Mesendoderm (in vitro differentiated cells): ENCODE measurements at regions not wholly inside any gene's neighbourhood (a gene's known extent, or its start where the extent isn't known, plus 50 kb on each side); places are given as distances from the start of the nearest gene placed in this dataset.

ENCODE experiments used
- DNase-seq: peaks from one replicate; pipeline ENCODE4 v3.0.0; 2013
- H2AK5ac ChIP-seq: 2 replicates; pipeline ENCODE4 v1.6.1; 2013; ENCODE audit warnings: low read length, inconsistent platforms
- H2BK120ac ChIP-seq: 2 replicates; pipeline ENCODE4 v1.6.1; 2013; ENCODE audit warnings: low read depth, mild to moderate bottlenecking, low read length, moderate library complexity, mixed read lengths
- H2BK15ac ChIP-seq: replicated peaks from 2 replicates; pipeline ENCODE4 v1.6.1; 2013; ENCODE audit warnings: low read depth, mild to moderate bottlenecking, moderate library complexity
- H2BK5ac ChIP-seq: 2 replicates; pipeline ENCODE4 v1.6.1; 2013; ENCODE audit warnings: low read length, inconsistent platforms
- H3K18ac ChIP-seq: 2 replicates; pipeline ENCODE4 v1.6.1; 2013; ENCODE audit warnings: mild to moderate bottlenecking, low read length, mixed read lengths
- H3K23ac ChIP-seq: one replicate; pipeline ENCODE4 v1.6.1; 2013; ENCODE audit warnings: low read length
- H3K27ac ChIP-seq: 2 replicates; pipeline ENCODE4 v1.5.1; 2013; ENCODE audit warnings: low read depth, mild to moderate bottlenecking, inconsistent platforms, low read length, moderate library complexity
- H3K27me3 ChIP-seq: 2 replicates; pipeline ENCODE4 v1.6.1; 2013; ENCODE audit warnings: low read length, control low read depth, mild to moderate bottlenecking, inconsistent platforms; ENCODE audit not compliant: insufficient read depth, poor library complexity
- H3K36me3 ChIP-seq: 2 replicates; pipeline ENCODE4 v1.6.1; 2013; ENCODE audit warnings: low read length, inconsistent platforms; ENCODE audit not compliant: control insufficient read depth, insufficient read depth
- H3K4ac ChIP-seq: one replicate; pipeline ENCODE4 v1.6.1; 2013; ENCODE audit warnings: low read depth, mild to moderate bottlenecking, low read length, moderate library complexity
- H3K4me1 ChIP-seq: 2 replicates; pipeline ENCODE4 v1.6.1; 2013; ENCODE audit warnings: low read depth, low read length, inconsistent platforms; ENCODE audit not compliant: control insufficient read depth
- H3K4me2 ChIP-seq: 2 replicates; pipeline ENCODE4 v1.6.1; 2013; ENCODE audit warnings: low read length
- H3K4me3 ChIP-seq: 2 replicates; pipeline ENCODE4 v1.5.1; 2013; ENCODE audit warnings: mild to moderate bottlenecking, low read length
- H3K56ac ChIP-seq: one replicate; pipeline ENCODE4 v1.6.1; 2013; ENCODE audit warnings: low read length
- H3K79me1 ChIP-seq: 2 replicates; pipeline ENCODE4 v1.6.1; 2013; ENCODE audit warnings: low read length, inconsistent platforms
- H3K79me2 ChIP-seq: 2 replicates; pipeline ENCODE4 v1.6.1; 2013; ENCODE audit warnings: mild to moderate bottlenecking, low read length; ENCODE audit not compliant: control insufficient read depth, insufficient read depth
- H3K9ac ChIP-seq: 2 replicates; pipeline ENCODE4 v1.6.1; 2013; ENCODE audit warnings: low read length, inconsistent platforms
- H4K5ac ChIP-seq: one replicate; pipeline ENCODE4 v1.6.1; 2013; ENCODE audit warnings: low read length
- H4K8ac ChIP-seq: one replicate; pipeline ENCODE4 v1.6.1; 2013; ENCODE audit warnings: low read depth, mild to moderate bottlenecking, control low read depth, low read length, moderate library complexity
- WGBS: extraction: QIAGEN DNeasy Blood & Tissue Kit; methylation state at CpG from one replicate; pipeline ENCODE4 v1.1.7; 2013; ENCODE audit warnings: low lambda C conversion rate, missing lambda C conversion rate; ENCODE audit not compliant: insufficient coverage; ENCODE audit errors: extremely low coverage; 5-methylcytosine and 5-hydroxymethylcytosine counted together

DNA sequence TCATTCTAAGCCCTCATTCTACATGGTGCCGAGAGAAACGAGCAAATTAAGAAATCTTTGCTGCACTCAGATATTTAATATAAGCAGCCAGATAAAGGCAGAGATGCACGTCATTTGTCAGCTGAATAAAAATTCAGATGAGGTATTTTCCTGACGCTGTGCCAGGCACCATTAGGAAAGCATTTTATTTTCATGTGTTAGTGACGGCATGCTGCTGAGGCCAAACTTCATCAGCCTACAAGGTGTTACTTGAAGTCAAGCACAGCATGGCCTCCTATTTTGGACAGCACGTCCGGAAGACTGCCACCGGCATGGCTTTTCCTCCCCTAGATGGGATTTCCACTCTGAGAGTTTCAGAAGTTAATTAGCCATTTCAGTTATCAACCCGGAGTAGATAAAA, 70.3 kb downstream of the IRX3 start:
- Histone ChIP-seq H3K9ac (no peak overlapping the region), H3K27me3 (no peaks in the 10 kb centered on the region), H4K5ac (no peak overlapping the region), H2BK15ac (no peak overlapping the region), H3K4me1 (no peaks in the 10 kb centered on the region), H3K79me2 (no peaks in the 10 kb centered on the region), H4K8ac (no peak overlapping the region), H3K4me2 (no peak overlapping the region), H3K18ac (no peak overlapping the region), H3K4me3 (no peak overlapping the region), H2AK5ac (no peak overlapping the region), H2BK5ac (no peak overlapping the region), H3K79me1 (no peaks in the 10 kb centered on the region), H3K36me3 (no peaks in the 10 kb centered on the region), H2BK120ac (no peak overlapping the region), H3K4ac (no peak overlapping the region), H3K23ac (no peak overlapping the region), H3K27ac (no peak overlapping the region), H3K56ac (no peak overlapping the region)
- DNase-seq, result no peak
- no CpG with 5 or more reads among the region's 9 CpGs for WGBS

DNA sequence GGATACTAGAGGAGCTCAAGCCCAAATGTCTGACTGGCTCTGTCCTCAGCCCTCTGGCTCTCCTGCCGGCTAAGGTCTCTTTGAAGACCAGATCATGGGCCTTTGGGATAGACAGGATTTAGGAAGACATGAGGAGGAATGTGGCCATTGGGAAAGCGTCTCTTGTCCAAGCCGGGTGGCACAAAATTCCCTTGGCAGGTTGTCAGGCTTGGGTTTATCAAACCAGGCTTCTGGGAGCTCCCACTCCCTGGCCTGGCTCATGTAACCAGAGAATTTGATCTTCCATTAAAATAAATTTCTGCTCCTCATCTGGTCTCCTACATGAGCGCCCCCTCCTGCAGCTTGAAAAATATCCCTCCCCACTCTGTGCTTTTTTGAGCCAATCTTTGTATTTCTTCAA, 71.1 kb downstream of the IRX3 start:
- H2BK15ac ChIP-seq, result no peak overlapping the region
- no peak overlapping the region for H3K4me3 ChIP-seq
- no peaks in the 10 kb centered on the region for H3K4me1 ChIP-seq
- H2BK5ac ChIP-seq, result no peak overlapping the region
- H2BK120ac ChIP-seq, result no peak overlapping the region
- no peaks in the 10 kb centered on the region for H3K36me3 ChIP-seq
- no peaks in the 10 kb centered on the region for H3K79me2 ChIP-seq
- H2AK5ac ChIP-seq, result no peak overlapping the region
- no peak overlapping the region for H3K18ac ChIP-seq
- H3K27me3 ChIP-seq, result no peaks in the 10 kb centered on the region
- no peak overlapping the region for H4K5ac ChIP-seq
- no peak overlapping the region for H3K4ac ChIP-seq
- no peak overlapping the region for H3K23ac ChIP-seq
- no peak for DNase-seq
- no peak overlapping the region for H3K4me2 ChIP-seq
- no peak overlapping the region for H3K56ac ChIP-seq
- no peaks in the 10 kb centered on the region for H3K79me1 ChIP-seq
- no peak overlapping the region for H3K27ac ChIP-seq
- H3K9ac ChIP-seq, result no peak overlapping the region
- no peak overlapping the region for H4K8ac ChIP-seq
- WGBS, result no CpG with 5 or more reads among the region's 4 CpGs

DNA sequence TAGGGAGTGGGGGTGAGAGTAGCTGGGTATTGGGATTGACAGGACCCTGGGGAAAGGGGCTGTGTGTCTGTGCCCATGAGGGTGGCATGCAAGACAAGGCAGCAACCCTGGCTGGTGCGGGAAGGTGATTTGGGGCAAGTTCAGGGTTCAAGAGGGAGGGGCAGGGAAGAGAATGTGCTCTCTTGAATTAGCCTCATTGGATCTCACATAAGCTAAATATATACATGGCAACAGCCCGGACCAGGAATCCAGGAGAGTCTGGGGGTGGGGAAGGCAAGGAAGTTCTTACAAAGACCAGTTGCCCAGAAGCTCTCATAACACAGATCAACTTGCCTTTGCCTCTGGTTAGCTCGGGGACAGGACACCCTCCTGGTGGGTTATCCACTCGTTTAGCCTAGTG, 73.3 kb downstream of the IRX3 start:
- Histone ChIP-seq H3K79me1 (no peaks in the 10 kb centered on the region), H3K4me3 (no peak overlapping the region), H3K4ac (no peak overlapping the region), H4K8ac (no peak overlapping the region), H3K18ac (no peak overlapping the region), H3K79me2 (no peaks in the 10 kb centered on the region), H3K36me3 (no peaks in the 10 kb centered on the region), H2BK120ac (no peak overlapping the region), H4K5ac (no peak overlapping the region), H3K23ac (no peak overlapping the region), H2BK15ac (no peak overlapping the region), H2AK5ac (no peak overlapping the region), H3K4me2 (no peak overlapping the region), H2BK5ac (no peak overlapping the region), H3K4me1 (peaks cover 8% of the 10 kb centered on the region), H3K56ac (no peak overlapping the region), H3K9ac (no peak overlapping the region), H3K27ac (no peak overlapping the region), H3K27me3 (no peaks in the 10 kb centered on the region)
- no CpG with 5 or more reads among the region's 4 CpGs for WGBS
- no peak for DNase-seq

DNA sequence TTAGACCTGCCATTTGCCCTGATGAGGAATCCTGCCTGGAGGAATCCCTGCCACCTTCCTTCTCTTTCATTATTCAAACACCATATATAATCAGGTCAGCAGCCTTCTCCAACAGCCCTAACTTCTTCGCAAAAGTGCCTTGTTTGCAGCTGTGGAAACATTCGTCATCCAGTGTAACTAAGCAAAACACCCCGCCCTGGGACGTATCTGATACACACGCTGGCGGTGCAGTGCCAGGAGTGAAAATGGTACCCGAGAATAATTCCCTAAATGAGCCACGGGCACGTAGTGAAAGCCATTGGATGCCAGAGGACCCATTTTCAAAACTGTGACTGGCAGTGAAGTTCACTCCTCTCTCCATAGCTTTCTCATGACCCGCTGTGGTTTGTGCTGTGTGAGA, 73.7 kb downstream of the IRX3 start:
- Histone ChIP-seq H3K27ac (no peak overlapping the region), H3K4me3 (no peak overlapping the region)

GRCh38 chr16:54211203-54211602, 75.4 kb downstream of the IRX3 start:
- peak; percentile 51 for DNase-seq
- Histone ChIP-seq H3K36me3 (no peaks in the 10 kb centered on the region), H3K79me2 (no peaks in the 10 kb centered on the region), H2BK120ac (no peak overlapping the region), H3K4me2 (no peak overlapping the region), H3K27ac (no peak overlapping the region), H2AK5ac (no peak overlapping the region), H3K56ac (no peak overlapping the region), H2BK5ac (no peak overlapping the region), H2BK15ac (no peak overlapping the region), H3K4me1 (peaks cover 8% of the 10 kb centered on the region), H4K8ac (no peak overlapping the region), H3K23ac (no peak overlapping the region), H4K5ac (no peak overlapping the region), H3K4ac (no peak overlapping the region), H3K79me1 (no peaks in the 10 kb centered on the region), H3K4me3 (no peak overlapping the region), H3K9ac (no peak overlapping the region), H3K18ac (no peak overlapping the region), H3K27me3 (no peaks in the 10 kb centered on the region)
- WGBS, result no CpG with 5 or more reads among the region's 5 CpGs

More for the DNA sequence above, 73.7 kb downstream of the IRX3 start:
- H2AK5ac ChIP-seq, result no peak overlapping the region
- no peak overlapping the region for H3K9ac ChIP-seq
- no peak overlapping the region for H2BK120ac ChIP-seq
- no peak overlapping the region for H2BK15ac ChIP-seq
- H3K4me2 ChIP-seq, result no peak overlapping the region
- H2BK5ac ChIP-seq, result no peak overlapping the region
- no peak overlapping the region for H3K4ac ChIP-seq
- H3K4me1 ChIP-seq, result peaks cover 8% of the 10 kb centered on the region
- H3K18ac ChIP-seq, result no peak overlapping the region
- WGBS, result no CpG with 5 or more reads among the region's 10 CpGs
- no peak overlapping the region for H4K8ac ChIP-seq
- H3K79me1 ChIP-seq, result no peaks in the 10 kb centered on the region
- no peaks in the 10 kb centered on the region for H3K36me3 ChIP-seq
- H3K23ac ChIP-seq, result no peak overlapping the region
- no peak overlapping the region for H3K56ac ChIP-seq
- no peaks in the 10 kb centered on the region for H3K27me3 ChIP-seq
- DNase-seq, result no peak
- no peaks in the 10 kb centered on the region for H3K79me2 ChIP-seq
- no peak overlapping the region for H4K5ac ChIP-seq

DNA sequence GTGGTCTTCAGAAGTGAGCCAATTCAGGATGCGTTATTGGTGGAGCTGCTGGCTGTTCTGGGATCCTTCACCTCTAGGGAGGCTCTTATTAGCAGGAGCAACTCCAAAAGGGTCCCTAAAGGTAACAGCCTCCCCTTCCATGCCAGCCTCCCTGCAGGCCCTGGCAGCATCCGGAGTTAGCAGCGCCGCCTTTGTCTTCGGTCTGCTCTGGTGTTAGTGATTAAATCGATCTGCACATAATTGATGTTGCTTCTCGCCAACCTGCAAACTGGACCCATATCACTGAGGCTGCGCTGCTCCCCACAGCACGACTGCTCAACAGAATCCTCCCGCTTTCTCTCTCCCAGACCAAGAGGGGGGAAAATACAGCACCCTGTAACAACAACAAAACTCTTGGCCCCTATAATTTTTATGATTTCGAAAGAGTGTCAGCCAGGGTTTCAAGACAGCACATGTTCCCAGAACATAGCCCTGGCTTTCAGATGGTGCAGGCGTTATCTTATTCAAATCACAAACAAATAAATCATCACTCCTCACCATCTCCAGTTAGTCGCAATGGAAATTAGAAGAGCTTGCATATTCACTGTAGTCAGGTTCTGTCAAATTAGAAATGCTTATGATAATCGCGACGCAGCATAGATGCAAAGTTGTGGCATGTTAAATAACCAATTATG, 76.0 kb downstream of the IRX3 start:
- H4K5ac ChIP-seq, result no peak overlapping the region
- no CpG with 5 or more reads among the region's 16 CpGs for WGBS
- no peak overlapping the region for H3K4me3 ChIP-seq

More for the DNA sequence above, 76.0 kb downstream of the IRX3 start:
- Histone ChIP-seq H3K18ac (no peak overlapping the region), H3K56ac (peak overlapping the region; percentile 54), H2AK5ac (no peak overlapping the region), H3K36me3 (no peaks in the 10 kb centered on the region), H3K9ac (no peak overlapping the region), H2BK5ac (no peak overlapping the region), H3K27ac (no peak overlapping the region), H3K4me1 (peaks cover 8% of the 10 kb centered on the region), H3K79me2 (no peaks in the 10 kb centered on the region), H3K4ac (no peak overlapping the region), H3K27me3 (no peaks in the 10 kb centered on the region), H2BK15ac (no peak overlapping the region), H3K23ac (no peak overlapping the region), H2BK120ac (no peak overlapping the region), H3K4me2 (no peak overlapping the region), H4K8ac (no peak overlapping the region), H3K79me1 (no peaks in the 10 kb centered on the region)
- no peak for DNase-seq
